ENCODE measurements at regions not wholly inside any gene's neighbourhood (a gene's known extent, or its start where the extent isn't known, plus 50 kb on each side); places are given as distances from the start of the nearest gene placed in this dataset.

DNA sequence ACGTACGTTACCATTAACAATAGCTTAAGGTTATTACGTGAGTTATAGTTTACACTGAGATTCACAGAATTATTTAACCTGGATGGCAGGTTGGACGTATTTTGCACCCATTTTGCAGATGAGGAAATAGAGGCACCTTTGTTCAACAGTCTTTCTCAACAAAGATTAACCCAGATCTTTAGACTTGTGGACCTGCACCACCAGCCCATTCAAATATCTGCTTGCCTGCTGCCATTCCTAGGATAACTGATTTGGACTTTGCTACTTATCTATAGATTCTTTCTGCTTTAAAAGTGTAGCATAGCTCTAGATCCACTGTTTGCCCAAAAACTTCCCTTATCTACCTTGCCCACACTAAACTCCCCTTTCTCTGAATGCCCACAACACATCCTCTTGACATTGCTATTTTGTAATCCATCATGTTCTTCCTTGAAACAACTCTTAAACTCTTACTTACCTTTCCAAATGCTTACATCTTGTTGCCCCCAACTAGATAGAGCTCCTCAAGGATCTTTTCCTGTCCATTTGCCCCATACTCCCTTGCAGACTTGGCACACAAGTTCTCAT, 56.4 kb upstream of the TNFAIP3 start:
- TF ChIP-seq, protein P1, sequence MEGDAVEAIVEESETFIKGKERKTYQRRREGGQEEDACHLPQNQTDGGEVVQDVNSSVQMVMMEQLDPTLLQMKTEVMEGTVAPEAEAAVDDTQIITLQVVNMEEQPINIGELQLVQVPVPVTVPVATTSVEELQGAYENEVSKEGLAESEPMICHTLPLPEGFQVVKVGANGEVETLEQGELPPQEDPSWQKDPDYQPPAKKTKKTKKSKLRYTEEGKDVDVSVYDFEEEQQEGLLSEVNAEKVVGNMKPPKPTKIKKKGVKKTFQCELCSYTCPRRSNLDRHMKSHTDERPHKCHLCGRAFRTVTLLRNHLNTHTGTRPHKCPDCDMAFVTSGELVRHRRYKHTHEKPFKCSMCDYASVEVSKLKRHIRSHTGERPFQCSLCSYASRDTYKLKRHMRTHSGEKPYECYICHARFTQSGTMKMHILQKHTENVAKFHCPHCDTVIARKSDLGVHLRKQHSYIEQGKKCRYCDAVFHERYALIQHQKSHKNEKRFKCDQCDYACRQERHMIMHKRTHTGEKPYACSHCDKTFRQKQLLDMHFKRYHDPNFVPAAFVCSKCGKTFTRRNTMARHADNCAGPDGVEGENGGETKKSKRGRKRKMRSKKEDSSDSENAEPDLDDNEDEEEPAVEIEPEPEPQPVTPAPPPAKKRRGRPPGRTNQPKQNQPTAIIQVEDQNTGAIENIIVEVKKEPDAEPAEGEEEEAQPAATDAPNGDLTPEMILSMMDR (IDR thresholded peaks at IDR 0.05) = no peak
- no peak for TF ChIP-seq POLR2A (IDR thresholded peaks at IDR 0.05)
